GM10266 (cell line): ENCODE measurements at regions not wholly inside any gene's neighbourhood (a gene's known extent, or its start where the extent isn't known, plus 50 kb on each side); places are given as distances from the start of the nearest gene placed in this dataset.
A peak's percentile ranks its signal among the peaks of the same experiment; 100 is the strongest.

Source experiments
- DNase-seq: peaks from one replicate; pipeline ENCODE4 v3.0.0; 2012; ENCODE audit errors: extremely low spot score
- TF ChIP-seq, protein P1 (sequence below): IDR thresholded peaks from 2 replicates; pipeline ENCODE4 v1.5.1; 2012; ENCODE audit warnings: mild to moderate bottlenecking, low read depth; ENCODE audit not compliant: control insufficient read depth, insufficient read depth; ENCODE audit errors: missing control alignments

DNA sequence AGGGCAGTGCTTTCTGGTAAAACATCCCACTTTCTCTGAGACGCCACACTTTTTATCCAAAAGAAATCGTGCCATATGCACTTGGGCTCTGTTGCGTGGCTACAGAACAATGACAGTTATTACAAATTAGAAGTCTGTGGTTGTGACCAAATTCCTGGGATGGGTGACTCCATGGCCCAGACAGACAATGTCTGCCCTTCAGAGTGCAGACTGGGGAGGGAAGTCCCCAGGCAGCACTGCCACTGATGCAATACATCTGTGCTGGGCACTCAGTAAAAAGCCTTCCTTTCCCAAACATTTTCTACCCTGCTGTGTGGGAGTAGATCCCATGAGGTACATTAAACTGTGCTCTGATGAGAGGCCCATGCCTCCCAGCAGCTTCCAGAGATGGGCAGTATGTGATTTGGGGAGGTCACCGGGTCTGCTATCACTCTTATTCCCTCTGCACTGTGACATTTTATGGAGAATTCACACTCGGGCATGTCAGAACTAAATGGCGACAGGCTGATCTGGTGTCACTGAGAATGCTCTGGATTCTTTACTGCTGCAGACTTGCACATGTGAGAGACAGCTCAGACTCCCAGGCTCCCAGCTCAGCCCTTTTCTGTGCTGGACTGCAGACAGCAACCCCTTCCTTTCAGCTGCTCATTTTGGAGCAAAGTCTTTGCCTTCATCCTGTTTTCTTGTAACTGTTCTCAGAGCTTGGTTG, 243.5 kb upstream of the ZNF32 start:
- no peak for DNase-seq
- TF ChIP-seq, protein P1, sequence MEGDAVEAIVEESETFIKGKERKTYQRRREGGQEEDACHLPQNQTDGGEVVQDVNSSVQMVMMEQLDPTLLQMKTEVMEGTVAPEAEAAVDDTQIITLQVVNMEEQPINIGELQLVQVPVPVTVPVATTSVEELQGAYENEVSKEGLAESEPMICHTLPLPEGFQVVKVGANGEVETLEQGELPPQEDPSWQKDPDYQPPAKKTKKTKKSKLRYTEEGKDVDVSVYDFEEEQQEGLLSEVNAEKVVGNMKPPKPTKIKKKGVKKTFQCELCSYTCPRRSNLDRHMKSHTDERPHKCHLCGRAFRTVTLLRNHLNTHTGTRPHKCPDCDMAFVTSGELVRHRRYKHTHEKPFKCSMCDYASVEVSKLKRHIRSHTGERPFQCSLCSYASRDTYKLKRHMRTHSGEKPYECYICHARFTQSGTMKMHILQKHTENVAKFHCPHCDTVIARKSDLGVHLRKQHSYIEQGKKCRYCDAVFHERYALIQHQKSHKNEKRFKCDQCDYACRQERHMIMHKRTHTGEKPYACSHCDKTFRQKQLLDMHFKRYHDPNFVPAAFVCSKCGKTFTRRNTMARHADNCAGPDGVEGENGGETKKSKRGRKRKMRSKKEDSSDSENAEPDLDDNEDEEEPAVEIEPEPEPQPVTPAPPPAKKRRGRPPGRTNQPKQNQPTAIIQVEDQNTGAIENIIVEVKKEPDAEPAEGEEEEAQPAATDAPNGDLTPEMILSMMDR, result no peak

DNA sequence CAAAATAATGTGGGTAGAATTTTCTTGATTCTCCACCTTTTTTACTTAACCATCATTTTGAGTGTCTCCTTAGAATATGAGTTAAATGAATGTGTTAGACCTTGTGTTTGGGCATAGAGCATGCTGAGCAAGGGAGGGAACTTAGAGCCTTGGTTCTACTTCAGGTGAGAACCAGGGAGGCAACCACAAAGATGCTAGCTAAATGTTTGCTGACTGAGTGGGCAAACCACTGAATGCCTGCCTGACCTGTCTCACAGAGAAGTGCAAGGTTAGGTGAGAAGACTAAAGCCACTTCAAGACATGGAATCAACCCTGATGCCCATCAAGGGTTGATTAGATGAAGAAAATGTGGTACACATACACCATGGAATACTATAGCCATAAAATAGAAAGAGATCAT, 242.6 kb upstream of the ZNF32 start:
- no peak for DNase-seq
- TF ChIP-seq, protein P1, result no peak

DNA sequence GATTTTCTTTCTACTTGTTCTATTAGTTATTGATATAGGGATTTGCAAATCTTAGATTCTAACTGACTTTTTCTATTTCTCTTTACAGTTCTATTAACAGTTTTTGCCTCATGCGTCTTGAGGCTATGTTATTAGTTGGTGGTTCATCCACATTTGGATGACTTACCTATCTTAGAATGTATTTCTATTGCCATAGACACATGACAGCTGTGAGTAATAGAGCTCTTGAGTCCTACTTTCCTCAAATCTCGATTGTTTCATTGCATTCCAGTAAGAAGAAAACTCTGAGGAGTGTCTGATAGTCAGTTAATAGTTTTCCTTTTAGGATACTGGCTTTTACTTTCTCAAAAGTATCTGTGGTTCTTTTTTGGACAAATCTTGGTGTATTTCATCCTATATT, 241.4 kb upstream of the ZNF32 start:
- TF ChIP-seq, protein P1, result no peak
- DNase-seq, result no peak

DNA sequence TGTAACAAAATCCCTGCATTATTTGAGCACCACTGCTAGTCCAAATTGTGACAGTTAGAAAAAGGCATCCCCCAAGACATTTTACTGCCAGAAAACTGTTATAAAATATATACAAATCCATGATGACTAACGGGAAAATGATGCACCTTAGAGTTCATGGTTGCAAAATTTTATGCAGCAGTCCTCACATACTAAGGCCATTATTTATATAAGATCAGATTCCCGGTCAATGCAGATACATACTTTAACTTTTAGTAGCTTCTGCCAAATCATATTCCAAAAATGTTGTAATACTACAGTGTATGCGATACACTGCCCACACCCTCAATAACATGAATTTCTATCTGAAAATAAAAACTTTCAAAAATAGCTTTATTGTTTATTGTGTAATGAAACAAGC, 239.9 kb upstream of the ZNF32 start:
- TF ChIP-seq, protein P1, result no peak
- no peak for DNase-seq

DNA sequence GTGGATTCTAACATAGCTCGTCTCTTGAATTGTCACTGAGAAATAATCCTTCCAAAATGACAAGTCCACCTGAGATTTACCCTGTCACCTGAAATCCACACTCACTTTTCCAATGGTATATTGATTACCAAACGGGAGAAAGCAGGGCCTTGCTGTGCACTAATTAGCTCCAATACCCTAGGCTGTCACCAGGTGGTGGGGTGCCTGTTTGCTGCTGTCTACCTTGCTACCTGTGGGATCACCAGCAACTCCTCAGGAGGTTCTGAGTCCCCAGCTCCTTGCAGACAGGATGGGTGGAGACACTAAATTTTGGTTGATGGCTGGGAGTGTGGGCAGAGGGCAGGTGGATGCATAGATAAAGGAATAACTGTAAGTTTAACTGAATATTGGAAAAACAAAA, 237.2 kb upstream of the ZNF32 start:
- TF ChIP-seq, protein P1, result peak; percentile 32
- DNase-seq, result no peak

DNA sequence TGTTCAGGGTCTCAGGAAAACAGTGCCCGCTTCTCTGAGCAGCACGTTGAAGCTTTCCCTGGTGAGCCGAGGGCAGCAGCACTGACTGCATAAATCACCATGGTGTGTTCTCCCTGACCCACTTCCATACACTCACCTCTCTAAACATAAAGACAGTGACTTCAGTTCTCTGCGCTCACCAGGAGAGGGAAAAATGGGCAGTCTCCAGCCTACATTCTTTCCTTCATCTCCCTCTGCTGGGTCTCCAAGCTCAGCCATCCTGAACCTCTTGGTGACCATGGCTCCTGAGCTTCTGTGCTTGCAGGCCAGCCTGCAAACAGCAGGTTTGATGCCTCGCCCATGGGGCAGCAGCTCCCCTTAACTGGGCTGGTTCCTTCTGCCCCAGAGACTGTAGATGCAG, 236.6 kb upstream of the ZNF32 start:
- no peak for DNase-seq
- TF ChIP-seq, protein P1, result no peak

DNA sequence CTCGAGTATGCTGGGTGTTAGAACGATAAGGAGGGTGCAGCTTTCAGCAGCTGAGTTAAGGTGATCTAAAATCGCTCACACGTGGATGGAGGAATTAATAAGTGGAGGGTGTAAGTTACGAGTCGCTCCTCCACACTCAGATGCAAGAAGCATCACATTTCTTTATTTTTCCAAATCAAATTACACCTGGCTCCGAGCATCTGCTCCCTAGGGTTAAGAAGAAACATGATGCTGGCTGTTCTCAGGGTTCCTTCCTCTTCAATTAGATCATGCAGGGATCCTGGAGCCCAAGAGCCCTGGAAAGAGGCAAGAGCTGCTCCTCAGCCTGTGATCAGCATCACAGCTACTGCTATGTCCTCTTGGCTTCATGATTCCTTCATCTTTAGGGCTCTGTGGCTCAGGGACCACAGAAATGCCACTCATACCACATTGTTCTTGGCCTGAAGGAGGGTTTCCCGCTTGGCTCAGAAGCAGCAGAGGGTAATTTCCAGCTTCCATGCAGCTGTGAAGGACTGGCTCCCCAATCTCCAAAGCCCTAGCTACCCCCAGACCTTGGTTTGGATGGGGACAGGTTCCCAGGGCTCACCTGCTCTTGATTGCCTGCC, 235.9 kb upstream of the ZNF32 start:
- TF ChIP-seq, protein P1, result no peak
- DNase-seq, result no peak
